ENCODE measurements at regions not wholly inside any gene's neighbourhood (a gene's known extent, or its start where the extent isn't known, plus 50 kb on each side); places are given as distances from the start of the nearest gene placed in this dataset.

DNA sequence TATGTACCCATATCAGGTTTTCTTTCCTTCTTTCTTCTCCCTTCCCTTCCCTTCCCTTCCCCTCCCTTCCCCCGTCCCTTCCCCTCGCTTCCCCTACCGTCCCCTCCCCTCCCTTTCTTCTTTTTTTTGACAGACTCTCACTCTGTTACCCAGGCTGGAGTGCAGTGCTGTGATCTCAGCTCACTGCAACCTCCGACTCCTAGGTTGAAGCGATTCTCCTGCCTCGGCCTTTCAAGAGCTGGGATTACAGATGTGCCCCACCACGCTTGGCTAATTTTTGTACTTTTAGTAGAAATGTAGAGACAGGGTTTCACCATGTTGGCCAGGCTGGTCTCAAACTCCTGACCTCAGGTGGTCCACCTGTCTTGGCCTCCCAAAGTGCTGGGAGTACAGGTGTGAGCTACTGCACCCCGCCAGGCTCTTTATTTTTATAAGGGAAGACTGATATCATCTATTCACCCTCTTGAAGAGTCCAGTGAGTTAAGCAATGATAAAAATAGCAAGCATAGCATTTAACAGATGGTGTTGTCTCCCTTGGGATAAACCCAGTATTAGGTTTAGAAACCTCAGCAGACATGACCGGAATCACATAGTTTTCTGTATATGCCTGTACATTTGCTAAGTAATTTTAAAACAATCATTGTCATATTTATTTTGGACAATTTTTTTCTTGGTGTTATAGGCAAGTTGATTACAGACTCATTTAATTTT is 888.4 kb downstream of the TRIB2 start:
- Histone ChIP-seq H3K27me3 (ENCODE audit: insufficient read depth, insufficient read length) (no peaks in the 10 kb centered on the region), H3K9me3 (ENCODE audit: insufficient read depth, low read length) (no peaks in the 10 kb centered on the region), H3K4me3 (ENCODE audit: insufficient read length, low read depth) (no peak overlapping the region), H3K36me3 (ENCODE audit: insufficient read depth, insufficient read length, low read length) (no peaks in the 10 kb centered on the region), H3K4me1 (ENCODE audit: insufficient read depth, insufficient read length) (no peaks in the 10 kb centered on the region), H3K9ac (ENCODE audit: insufficient read length, low read depth) (no peak overlapping the region)
- DNase-seq (ENCODE audit: low read depth, low spot score), result no peak
- TF ChIP-seq YY1 (IDR thresholded peaks at IDR 0.05; ENCODE audit: insufficient read depth, insufficient read length) (no peak), SUZ12 (IDR thresholded peaks at IDR 0.05; ENCODE audit: extremely low read depth, insufficient read depth, insufficient read length) (no peak), ZNF274 (IDR thresholded peaks at IDR 0.05; ENCODE audit: low read depth, low read length) (no peak)

DNA sequence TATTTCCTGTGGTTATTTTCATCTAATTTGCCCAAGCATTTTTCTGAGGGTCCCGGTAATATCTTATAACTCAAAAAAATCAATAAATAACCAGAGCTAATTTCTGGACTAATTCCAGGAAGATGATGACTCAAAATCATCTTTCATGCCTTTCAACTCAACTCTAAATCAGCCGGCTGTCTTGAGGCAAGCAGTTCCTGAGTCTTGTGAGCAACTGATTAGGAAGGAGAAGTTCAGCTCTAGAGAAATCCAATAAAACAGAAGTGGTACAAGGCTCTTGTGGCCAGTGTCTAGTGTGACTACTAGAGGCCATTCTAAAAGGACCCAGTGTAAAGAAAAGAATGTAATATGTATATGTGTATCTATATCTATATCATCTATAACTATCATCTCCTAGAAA is 890.4 kb downstream of the TRIB2 start:
- no peak overlapping the region for H3K4me3 ChIP-seq (ENCODE audit: insufficient read length, low read depth)
- TF ChIP-seq SUZ12 (IDR thresholded peaks at IDR 0.05; ENCODE audit: extremely low read depth, insufficient read depth, insufficient read length) (no peak), YY1 (IDR thresholded peaks at IDR 0.05; ENCODE audit: insufficient read depth, insufficient read length) (no peak), ZNF274 (IDR thresholded peaks at IDR 0.05; ENCODE audit: low read depth, low read length) (no peak)
- H3K27me3 ChIP-seq (ENCODE audit: insufficient read depth, insufficient read length), result no peaks in the 10 kb centered on the region
- H3K4me1 ChIP-seq (ENCODE audit: insufficient read depth, insufficient read length), result no peaks in the 10 kb centered on the region
- H3K9me3 ChIP-seq (ENCODE audit: insufficient read depth, low read length), result no peaks in the 10 kb centered on the region
- H3K9ac ChIP-seq (ENCODE audit: insufficient read length, low read depth), result no peak overlapping the region
- no peak for DNase-seq (ENCODE audit: low read depth, low spot score)
- H3K36me3 ChIP-seq (ENCODE audit: insufficient read depth, insufficient read length, low read length), result no peaks in the 10 kb centered on the region

DNA sequence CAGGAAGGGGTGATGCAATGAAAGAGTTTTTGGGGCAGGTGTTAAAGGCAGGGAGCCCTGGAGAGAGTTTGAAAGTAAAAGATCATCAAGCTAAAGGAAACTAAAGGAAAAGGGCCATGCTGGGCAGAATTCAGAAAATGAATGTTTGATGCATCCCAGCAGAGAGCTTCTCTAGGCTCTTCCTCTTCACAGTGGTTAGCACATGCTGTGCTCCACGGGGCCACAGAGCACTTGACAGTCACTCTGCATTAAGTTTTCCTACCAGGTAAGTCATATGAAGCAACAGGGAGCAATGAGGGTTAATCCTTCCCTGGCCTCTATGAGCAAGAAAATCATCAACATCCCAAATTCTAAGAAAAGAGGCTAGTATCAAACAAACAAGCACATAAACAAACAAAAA is 895.2 kb downstream of the TRIB2 start:
- TF ChIP-seq YY1 (IDR thresholded peaks at IDR 0.05; ENCODE audit: insufficient read depth, insufficient read length) (no peak), SUZ12 (IDR thresholded peaks at IDR 0.05; ENCODE audit: extremely low read depth, insufficient read depth, insufficient read length) (no peak), ZNF274 (IDR thresholded peaks at IDR 0.05; ENCODE audit: low read depth, low read length) (no peak)
- H3K4me1 ChIP-seq (ENCODE audit: insufficient read depth, insufficient read length), result no peaks in the 10 kb centered on the region
- DNase-seq (ENCODE audit: low read depth, low spot score), result no peak
- no peaks in the 10 kb centered on the region for H3K9me3 ChIP-seq (ENCODE audit: insufficient read depth, low read length)
- no peak overlapping the region for H3K4me3 ChIP-seq (ENCODE audit: insufficient read length, low read depth)
- no peaks in the 10 kb centered on the region for H3K36me3 ChIP-seq (ENCODE audit: insufficient read depth, insufficient read length, low read length)
- no peak overlapping the region for H3K9ac ChIP-seq (ENCODE audit: insufficient read length, low read depth)
- no peaks in the 10 kb centered on the region for H3K27me3 ChIP-seq (ENCODE audit: insufficient read depth, insufficient read length)

DNA sequence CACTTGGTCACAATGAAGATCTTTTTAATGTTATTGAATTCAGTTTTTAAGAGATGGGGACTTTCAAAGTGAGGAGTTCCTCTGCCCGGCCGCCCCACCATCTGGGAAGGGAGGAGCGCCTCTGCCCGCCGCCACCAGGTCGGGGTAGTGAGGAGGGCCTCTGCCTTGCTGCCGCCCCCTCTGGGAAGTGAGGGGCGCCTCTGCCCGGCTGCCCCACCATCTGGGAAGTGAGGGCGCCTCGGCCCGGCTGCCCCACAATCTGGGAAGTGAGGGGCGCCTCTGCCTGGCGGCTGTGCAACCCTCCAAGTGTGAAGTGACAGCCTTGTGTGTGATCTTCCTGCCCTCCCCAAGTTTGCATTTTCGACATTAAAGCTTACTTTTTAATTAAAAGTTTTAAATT is 899.3 kb downstream of the TRIB2 start:
- Histone ChIP-seq H3K27me3 (ENCODE audit: insufficient read depth, insufficient read length) (no peaks in the 10 kb centered on the region), H3K36me3 (ENCODE audit: insufficient read depth, insufficient read length, low read length) (no peaks in the 10 kb centered on the region), H3K9me3 (ENCODE audit: insufficient read depth, low read length) (no peaks in the 10 kb centered on the region), H3K4me1 (ENCODE audit: insufficient read depth, insufficient read length) (no peaks in the 10 kb centered on the region), H3K4me3 (ENCODE audit: insufficient read length, low read depth) (no peak overlapping the region), H3K9ac (ENCODE audit: insufficient read length, low read depth) (no peak overlapping the region)
- TF ChIP-seq SUZ12 (IDR thresholded peaks at IDR 0.05; ENCODE audit: extremely low read depth, insufficient read depth, insufficient read length) (no peak), YY1 (IDR thresholded peaks at IDR 0.05; ENCODE audit: insufficient read depth, insufficient read length) (no peak), ZNF274 (IDR thresholded peaks at IDR 0.05; ENCODE audit: low read depth, low read length) (no peak)
- DNase-seq (ENCODE audit: low read depth, low spot score), result no peak

DNA sequence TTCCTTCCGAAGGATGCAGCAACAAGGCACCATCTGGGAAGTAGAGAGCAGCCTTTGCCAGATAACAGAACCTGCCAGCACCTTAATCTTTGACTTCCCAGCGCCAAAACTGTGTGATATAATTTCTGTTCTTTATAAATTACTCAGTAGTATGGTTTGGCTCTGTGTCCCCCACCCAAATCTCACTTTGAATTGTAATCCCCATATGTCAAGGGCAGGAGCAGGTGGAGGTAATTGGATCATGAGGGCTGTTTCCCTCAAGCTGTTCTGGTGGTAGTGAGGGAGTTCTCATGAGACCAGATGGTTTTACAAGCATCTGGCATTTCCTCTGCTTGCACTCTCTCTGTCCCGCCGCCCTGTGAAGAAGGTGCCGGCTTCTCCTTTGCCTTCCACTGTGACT is 899.9 kb downstream of the TRIB2 start:
- Histone ChIP-seq H3K9ac (ENCODE audit: insufficient read length, low read depth) (no peak overlapping the region), H3K9me3 (ENCODE audit: insufficient read depth, low read length) (no peaks in the 10 kb centered on the region), H3K36me3 (ENCODE audit: insufficient read depth, insufficient read length, low read length) (no peaks in the 10 kb centered on the region), H3K27me3 (ENCODE audit: insufficient read depth, insufficient read length) (no peaks in the 10 kb centered on the region), H3K4me3 (ENCODE audit: insufficient read length, low read depth) (no peak overlapping the region), H3K4me1 (ENCODE audit: insufficient read depth, insufficient read length) (no peaks in the 10 kb centered on the region)
- TF ChIP-seq YY1 (IDR thresholded peaks at IDR 0.05; ENCODE audit: insufficient read depth, insufficient read length) (no peak), ZNF274 (IDR thresholded peaks at IDR 0.05; ENCODE audit: low read depth, low read length) (no peak), SUZ12 (IDR thresholded peaks at IDR 0.05; ENCODE audit: extremely low read depth, insufficient read depth, insufficient read length) (no peak)
- no peak for DNase-seq (ENCODE audit: low read depth, low spot score)

DNA sequence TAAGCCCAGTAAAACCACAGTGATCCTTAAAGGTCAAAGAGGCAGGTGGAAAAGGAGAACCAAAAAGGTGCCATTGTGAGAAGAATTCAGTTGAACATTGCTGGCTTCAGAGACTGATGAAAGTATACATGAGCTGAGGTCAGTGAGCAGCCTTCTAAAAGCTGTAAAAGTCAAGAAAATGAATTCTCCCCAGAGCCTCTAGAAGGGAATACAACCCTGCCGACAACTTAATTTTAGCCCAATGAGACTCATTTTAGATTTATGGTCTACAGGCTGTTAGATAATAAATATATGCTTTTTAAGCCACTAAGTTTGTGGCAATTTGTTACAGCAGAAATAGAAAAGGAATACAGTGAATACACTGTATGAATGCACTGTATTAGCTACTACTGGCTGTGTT is 911.4 kb downstream of the TRIB2 start:
- TF ChIP-seq ZNF274 (IDR thresholded peaks at IDR 0.05; ENCODE audit: low read depth, low read length) (no peak), YY1 (IDR thresholded peaks at IDR 0.05; ENCODE audit: insufficient read depth, insufficient read length) (no peak), SUZ12 (IDR thresholded peaks at IDR 0.05; ENCODE audit: extremely low read depth, insufficient read depth, insufficient read length) (no peak)
- H3K9ac ChIP-seq (ENCODE audit: insufficient read length, low read depth), result no peak overlapping the region
- H3K4me3 ChIP-seq (ENCODE audit: insufficient read length, low read depth), result no peak overlapping the region
- no peaks in the 10 kb centered on the region for H3K27me3 ChIP-seq (ENCODE audit: insufficient read depth, insufficient read length)
- H3K9me3 ChIP-seq (ENCODE audit: insufficient read depth, low read length), result no peaks in the 10 kb centered on the region
- no peaks in the 10 kb centered on the region for H3K36me3 ChIP-seq (ENCODE audit: insufficient read depth, insufficient read length, low read length)
- DNase-seq (ENCODE audit: low read depth, low spot score), result no peak
- no peaks in the 10 kb centered on the region for H3K4me1 ChIP-seq (ENCODE audit: insufficient read depth, insufficient read length)

DNA sequence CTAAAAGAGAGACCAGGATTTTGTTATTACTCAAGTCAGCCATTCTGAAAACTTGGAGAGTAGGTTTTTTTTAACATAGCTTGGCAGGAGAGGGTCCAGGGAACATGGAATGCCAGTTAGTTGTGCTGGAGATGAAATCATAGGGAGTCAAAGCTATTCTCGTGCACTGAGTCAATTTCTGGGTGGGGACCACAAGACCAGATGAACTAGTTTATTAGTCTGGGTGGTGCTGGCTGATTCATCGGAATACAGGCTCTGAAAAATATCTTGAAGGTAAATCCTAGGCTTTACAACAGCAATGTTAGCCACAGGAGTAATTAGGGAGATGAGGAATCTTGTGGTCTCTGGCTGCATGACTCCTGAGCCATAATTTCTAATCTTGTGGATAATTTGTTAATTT is 921.4 kb downstream of the TRIB2 start:
- Histone ChIP-seq H3K27me3 (ENCODE audit: insufficient read depth, insufficient read length) (no peaks in the 10 kb centered on the region), H3K9me3 (ENCODE audit: insufficient read depth, low read length) (peaks cover 4% of the 10 kb centered on the region; the same call in 1 of the 2 replicates), H3K4me1 (ENCODE audit: insufficient read depth, insufficient read length) (no peaks in the 10 kb centered on the region), H3K4me3 (ENCODE audit: insufficient read length, low read depth) (no peak overlapping the region), H3K9ac (ENCODE audit: insufficient read length, low read depth) (no peak overlapping the region), H3K36me3 (ENCODE audit: insufficient read depth, insufficient read length, low read length) (no peaks in the 10 kb centered on the region)
- TF ChIP-seq SUZ12 (IDR thresholded peaks at IDR 0.05; ENCODE audit: extremely low read depth, insufficient read depth, insufficient read length), result no peak
- TF ChIP-seq YY1 (IDR thresholded peaks at IDR 0.05; ENCODE audit: insufficient read depth, insufficient read length), result no peak
- TF ChIP-seq ZNF274 (IDR thresholded peaks at IDR 0.05; ENCODE audit: low read depth, low read length), result no peak
- no peak for DNase-seq (ENCODE audit: low read depth, low spot score)

All from NT2/D1 (cell line).